SK-N-SH (cell line): ENCODE measurements at regions not wholly inside any gene's neighbourhood (a gene's known extent, or its start where the extent isn't known, plus 50 kb on each side); places are given as distances from the start of the nearest gene placed in this dataset.

Experiments
- CTCF ChIA-PET: fragments of 300-600, 350-600 bp; formaldehyde crosslinking; extraction: SDS; loops from one replicate; lab custom pipeline; 2021; lab: Yijun Ruan, JAX
- POLR2A ChIA-PET: fragments of 350-600 bp; sonication (Branson Sonifier 250); formaldehyde crosslinking; extraction: SDS; loops from one replicate; lab custom pipeline; 2020; ENCODE audit warnings: antibody characterized with exemption, inconsistent platforms; lab: Yijun Ruan, JAX
- DNase-seq: peaks from one replicate; pipeline ENCODE4 v3.0.0; 2012
- H2AFZ ChIP-seq: fragments of 200-600 bp; sonication (generic); 2 replicates; pipeline ENCODE4 v1.8.1; 2016; ENCODE audit warnings: antibody characterized with exemption, mild to moderate bottlenecking, low read depth
- H3F3A ChIP-seq: fragments of 200-600 bp; sonication (generic); replicated peaks from 2 replicates; pipeline ENCODE3; 2016; ENCODE audit warnings: antibody characterized with exemption, mild to moderate bottlenecking; ENCODE audit not compliant: insufficient read depth
- H3K27ac ChIP-seq, 2 experiments: fragments of 200-500 bp in 1 of 2; fragments of 200-600 bp in 1 of 2; sonication (Bioruptor generic) in 1 of 2; sonication (generic), shearing (Covaris generic) in 1 of 2; 2 replicates each; pipeline versions ENCODE4 v1.5.1 to v1.6.1; 2014 to 2016; ENCODE audit warnings: low read depth in 2 of 2, inconsistent platforms in 1 of 2, low read length in 1 of 2, mild to moderate bottlenecking in 1 of 2, mixed read lengths in 1 of 2
- H3K27me3 ChIP-seq: fragments of 200-600 bp; sonication (generic), shearing (Covaris generic); 2 replicates; pipeline ENCODE4 v1.6.1; 2016; ENCODE audit warnings: mixed run types; ENCODE audit not compliant: insufficient read depth
- H3K36me3 ChIP-seq, 2 experiments: fragments of 200-500 bp in 1 of 2; fragments of 200-600 bp in 1 of 2; sonication (Bioruptor generic) in 1 of 2; sonication (generic) in 1 of 2; replicated peaks in 1 of 2; 2 replicates each; pipeline versions ENCODE3 to v1.5.1; 2014 to 2016; ENCODE audit warnings: low read length in 1 of 2, mild to moderate bottlenecking in 1 of 2; ENCODE audit not compliant: insufficient read depth in 2 of 2, control insufficient read depth in 1 of 2
- H3K4me1 ChIP-seq, 2 experiments: fragments of 200-500 bp in 1 of 2; fragments of 200-600 bp in 1 of 2; sonication (Bioruptor generic) in 1 of 2; sonication (generic), shearing (Covaris generic) in 1 of 2; 2 replicates each; pipeline versions ENCODE4 v1.5.1 to v1.6.1; 2014 to 2016; ENCODE audit warnings: low read depth in 1 of 2, low read length in 1 of 2, mixed run types in 1 of 2; ENCODE audit not compliant: insufficient read depth in 2 of 2, control insufficient read depth in 1 of 2
- H3K4me2 ChIP-seq: fragments of 200-600 bp; sonication (generic), shearing (Covaris generic); 2 replicates; pipeline ENCODE4 v1.6.1; 2017; ENCODE audit warnings: mixed run types
- H3K4me3 ChIP-seq, 2 experiments: fragments of 200-500 bp in 1 of 2; fragments of 200-600 bp in 1 of 2; sonication (Bioruptor generic) in 1 of 2; sonication (generic), shearing (Covaris generic) in 1 of 2; 2 replicates each; pipeline versions ENCODE4 v1.5.1 to v1.8.1; 2014 to 2016; ENCODE audit warnings: low read depth in 2 of 2, inconsistent platforms in 1 of 2, low read length in 1 of 2, mild to moderate bottlenecking in 1 of 2, mixed read lengths in 1 of 2, moderate library complexity in 1 of 2
- H3K79me2 ChIP-seq: fragments of 200-600 bp; sonication (generic); 2 replicates; pipeline ENCODE4 v1.8.1; 2017; ENCODE audit warnings: mild to moderate bottlenecking; ENCODE audit not compliant: insufficient read depth
- H3K9ac ChIP-seq: fragments of 200-600 bp; sonication (generic); 2 replicates; pipeline ENCODE4 v1.6.1; 2017; ENCODE audit warnings: mixed run types
- H3K9me2 ChIP-seq: fragments of 200-600 bp; sonication (generic); 2 replicates; pipeline ENCODE4 v1.6.1; 2017; ENCODE audit warnings: mixed run types
- H3K9me3 ChIP-seq: fragments of 200-600 bp; sonication (generic); 2 replicates; pipeline ENCODE4 v1.6.1; 2017; ENCODE audit warnings: mixed run types, mild to moderate bottlenecking, moderate library complexity
- H4K20me1 ChIP-seq: fragments of 200-600 bp; sonication (generic); 2 replicates; pipeline ENCODE4 v1.6.1; 2017; ENCODE audit warnings: mild to moderate bottlenecking, mixed run types; ENCODE audit not compliant: insufficient read depth
- CHD2 ChIP-seq: fragments of 150-350 bp; IDR thresholded peaks from 2 replicates; pipeline ENCODE4 v1.6.1; 2018; ENCODE audit warnings: low read length; ENCODE audit not compliant: partially characterized antibody
- ELF1 ChIP-seq: IDR thresholded peaks from 2 replicates; pipeline ENCODE4 v1.4.0; 2012
- EP300 ChIP-seq, 2 experiments: IDR thresholded peaks; 2 replicates each; pipeline versions ENCODE4 v1.4.0 to v1.6.1; 2012; ENCODE audit warnings: borderline replicate concordance in 1 of 2, low read depth in 1 of 2, low read length in 1 of 2
- EZH2phosphoT487 ChIP-seq: fragments of 200-600 bp; sonication (generic); IDR thresholded peaks from 2 replicates; pipeline ENCODE4 v1.6.1; 2017; ENCODE audit warnings: low read depth, mixed run types, mild to moderate bottlenecking, antibody characterized with exemption, moderate library complexity, borderline replicate concordance
- FOSL2 ChIP-seq: IDR thresholded peaks from 2 replicates; pipeline ENCODE4 v1.4.0; 2012; ENCODE audit warnings: low read depth, mild to moderate bottlenecking, moderate library complexity, borderline replicate concordance
- GABPA ChIP-seq: IDR thresholded peaks from 2 replicates; pipeline ENCODE4 v1.4.0; 2012; ENCODE audit warnings: low read depth, mild to moderate bottlenecking
- IRF3 ChIP-seq: fragments of 150-350 bp; IDR thresholded peaks from 2 replicates; pipeline ENCODE4 v1.6.1; 2016; ENCODE audit warnings: mild to moderate bottlenecking, low read depth, low read length
- JUND ChIP-seq: IDR thresholded peaks from 2 replicates; pipeline ENCODE4 v1.4.0; 2012
- MEF2A ChIP-seq: IDR thresholded peaks from 2 replicates; pipeline ENCODE4 v1.4.0; 2012; ENCODE audit warnings: low read depth, borderline replicate concordance
- NFIC ChIP-seq: IDR thresholded peaks from 2 replicates; pipeline ENCODE4 v1.4.0; 2012; ENCODE audit warnings: borderline replicate concordance
- POLR2AphosphoS5 ChIP-seq: IDR thresholded peaks from 2 replicates; pipeline ENCODE4 v1.6.1; 2012; ENCODE audit warnings: low read depth, low read length
- RAD21 ChIP-seq: IDR thresholded peaks from 2 replicates; pipeline ENCODE4 v1.6.1; 2012; ENCODE audit warnings: mild to moderate bottlenecking, low read length
- RFX5 ChIP-seq: IDR thresholded peaks from 2 replicates; pipeline ENCODE4 v1.6.1; 2012; ENCODE audit warnings: mild to moderate bottlenecking, improper control_type of control experiment, low read length
- TCF12 ChIP-seq: IDR thresholded peaks from 2 replicates; pipeline ENCODE4 v1.4.0; 2012
- TEAD4 ChIP-seq: IDR thresholded peaks from 2 replicates; pipeline ENCODE4 v1.4.0; 2012; ENCODE audit warnings: mild to moderate bottlenecking, borderline replicate concordance; ENCODE audit not compliant: insufficient read depth
- USF2 ChIP-seq: fragments of 150-350 bp; IDR thresholded peaks from 2 replicates; pipeline ENCODE4 v1.6.1; 2017; ENCODE audit warnings: antibody characterized with exemption, low read length, low read depth, borderline replicate concordance
- YY1 ChIP-seq: IDR thresholded peaks from 2 replicates; pipeline ENCODE4 v1.4.0; 2012; ENCODE audit warnings: low read depth, mild to moderate bottlenecking
- ZBTB33 ChIP-seq: IDR thresholded peaks from 2 replicates; pipeline ENCODE4 v1.4.0; 2012; ENCODE audit warnings: low read depth, borderline replicate concordance
- WGBS: methylation state at CpG from one replicate; pipeline ENCODE4 v1.1.6; 2017; ENCODE audit warnings: low lambda C conversion rate; 5-methylcytosine and 5-hydroxymethylcytosine counted together
- TF ChIP-seq, protein P1 (sequence below): IDR thresholded peaks from 2 replicates; pipeline ENCODE4 v1.4.0; 2012; ENCODE audit warnings: low read depth
- TF ChIP-seq, protein P2 (sequence below): IDR thresholded peaks from 2 replicates; pipeline ENCODE4 v1.4.0; 2012; ENCODE audit warnings: low read depth, borderline replicate concordance

DNA sequence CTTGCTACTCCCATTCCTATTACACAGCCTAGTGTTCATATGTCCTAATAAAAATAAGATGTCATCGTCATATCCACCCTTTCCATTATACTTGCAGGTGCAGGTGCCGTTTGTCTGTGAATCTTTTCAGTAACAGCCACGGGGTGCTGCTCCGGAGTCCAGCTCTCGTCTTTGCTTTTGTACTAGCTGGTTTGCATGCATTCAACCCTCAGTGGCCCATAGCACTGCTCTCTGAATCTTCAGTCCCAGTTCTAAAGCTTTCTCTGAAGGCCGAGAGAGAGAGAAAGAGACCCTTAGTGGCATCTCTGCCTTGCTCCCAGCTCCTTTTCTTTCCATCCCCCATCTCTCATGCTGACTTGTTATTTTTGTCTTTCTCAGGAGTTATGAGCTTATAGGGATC, 468.5 kb downstream of the TMEM232 start:
- POLR2A ChIA-PET: no interaction called here
- DNase-seq: no peak

More for the DNA sequence above, 468.5 kb downstream of the TMEM232 start:
- Histone ChIP-seq H3K9ac (no peak overlapping the region), H3K4me3 (no peak overlapping the region), H3F3A (no peaks in the 10 kb centered on the region), H2AFZ (no peak overlapping the region), H3K9me3 (no peaks in the 10 kb centered on the region)
- TF ChIP-seq, protein P1, sequence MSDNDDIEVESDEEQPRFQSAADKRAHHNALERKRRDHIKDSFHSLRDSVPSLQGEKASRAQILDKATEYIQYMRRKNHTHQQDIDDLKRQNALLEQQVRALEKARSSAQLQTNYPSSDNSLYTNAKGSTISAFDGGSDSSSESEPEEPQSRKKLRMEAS: no peak
- no peak for TF ChIP-seq NFIC
- TF ChIP-seq MEF2A: no peak
- no peak for TF ChIP-seq JUND
- TF ChIP-seq ELF1: no peak
- TF ChIP-seq RAD21: no peak
- TF ChIP-seq TCF12: no peak
- no peak for TF ChIP-seq EP300 (IDR thresholded peaks at IDR 0.05; ENCODE audit: borderline replicate concordance in 1 of 2, low read depth in 1 of 2, low read length in 1 of 2)
- TF ChIP-seq TEAD4: no peak
- no peak for TF ChIP-seq USF2
- no peak for TF ChIP-seq ZBTB33
- no peak for TF ChIP-seq POLR2AphosphoS5
- TF ChIP-seq EZH2phosphoT487: no peak
- TF ChIP-seq IRF3: no peak
- TF ChIP-seq, protein P2, sequence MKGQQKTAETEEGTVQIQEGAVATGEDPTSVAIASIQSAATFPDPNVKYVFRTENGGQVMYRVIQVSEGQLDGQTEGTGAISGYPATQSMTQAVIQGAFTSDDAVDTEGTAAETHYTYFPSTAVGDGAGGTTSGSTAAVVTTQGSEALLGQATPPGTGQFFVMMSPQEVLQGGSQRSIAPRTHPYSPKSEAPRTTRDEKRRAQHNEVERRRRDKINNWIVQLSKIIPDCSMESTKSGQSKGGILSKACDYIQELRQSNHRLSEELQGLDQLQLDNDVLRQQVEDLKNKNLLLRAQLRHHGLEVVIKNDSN: no peak
- no peak for TF ChIP-seq YY1
- TF ChIP-seq FOSL2: no peak
- no peak for TF ChIP-seq GABPA
- no peak for TF ChIP-seq CHD2
- no peak for TF ChIP-seq RFX5
- TF ChIP-seq, all 33 proteins: peak for 0
- CTCF ChIA-PET: no interaction called here
- H3K27ac ChIP-seq: no peak overlapping the region; a peak in 2 of 4 replicates
- H4K20me1 ChIP-seq: no peaks in the 10 kb centered on the region
- no peaks in the 10 kb centered on the region for H3K36me3 ChIP-seq
- H3K27me3 ChIP-seq: no peaks in the 10 kb centered on the region
- H3K4me2 ChIP-seq: no peak overlapping the region
- no peaks in the 10 kb centered on the region for H3K9me2 ChIP-seq
- no peaks in the 10 kb centered on the region for H3K79me2 ChIP-seq
- H3K4me1 ChIP-seq: peaks cover 0 to 10% of the 10 kb centered on the region in 2 experiments; a peak in 3 of 4 replicates
- 82% methylated on average over 6 of the region's 6 CpGs for WGBS
